GM21423 (cell line): ENCODE measurements at regions not wholly inside any gene's neighbourhood (a gene's known extent, or its start where the extent isn't known, plus 50 kb on each side); places are given as distances from the start of the nearest gene placed in this dataset.
"Not testable (repeated sequence)": the region's sequence is repeated elsewhere in the genome, so short reads cannot be mapped to it uniquely, and the experiment has no call there.

Experiments
- ATAC-seq: cut with Tn5 transposase; IDR thresholded peaks from one replicate; pipeline ENCODE4 v1.9.1; 2021; ENCODE audit warnings: mild to moderate bottlenecking, moderate library complexity; ENCODE audit not compliant: unreplicated experiment

DNA sequence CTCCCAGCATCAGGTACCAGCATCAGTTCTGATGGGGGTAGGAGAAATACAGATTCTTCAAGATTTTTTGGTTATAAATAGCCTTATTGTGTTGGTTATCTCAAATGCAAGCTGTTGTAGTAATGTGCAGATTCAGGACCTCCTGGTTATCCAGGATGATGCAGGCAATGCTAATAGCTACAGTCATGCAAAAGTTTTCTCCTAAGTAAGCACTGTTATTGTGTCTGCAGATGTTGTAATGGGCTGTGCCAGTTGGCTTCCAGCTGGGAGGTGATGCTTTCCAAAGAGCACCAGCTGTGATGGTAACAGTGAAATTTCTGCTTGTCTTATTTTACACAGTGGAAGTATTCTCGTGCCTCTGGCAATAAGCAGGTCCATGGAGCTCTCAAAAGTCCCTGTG lies 719.2 kb upstream of the CTNND2 start:
- ATAC-seq, result no peak

DNA sequence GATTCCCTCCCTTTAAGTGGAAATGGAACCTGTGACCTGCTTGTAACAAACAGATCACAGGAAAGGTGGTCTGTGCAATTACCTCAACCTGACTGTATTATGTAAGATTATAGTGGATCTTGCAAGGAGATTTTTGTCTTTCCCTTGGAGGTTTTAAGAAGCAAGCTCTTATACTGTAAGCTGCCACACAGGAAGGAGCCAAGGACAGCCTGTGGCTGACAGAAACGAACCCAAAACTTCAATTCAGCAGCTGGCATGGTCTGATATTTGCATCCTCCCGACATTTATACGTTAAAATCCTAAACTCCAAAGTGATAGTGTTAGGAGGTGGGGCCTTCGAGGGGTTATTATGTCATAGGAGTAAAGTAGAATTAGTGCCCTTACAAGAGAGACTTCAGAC lies 711.8 kb upstream of the CTNND2 start:
- no peak for ATAC-seq

DNA sequence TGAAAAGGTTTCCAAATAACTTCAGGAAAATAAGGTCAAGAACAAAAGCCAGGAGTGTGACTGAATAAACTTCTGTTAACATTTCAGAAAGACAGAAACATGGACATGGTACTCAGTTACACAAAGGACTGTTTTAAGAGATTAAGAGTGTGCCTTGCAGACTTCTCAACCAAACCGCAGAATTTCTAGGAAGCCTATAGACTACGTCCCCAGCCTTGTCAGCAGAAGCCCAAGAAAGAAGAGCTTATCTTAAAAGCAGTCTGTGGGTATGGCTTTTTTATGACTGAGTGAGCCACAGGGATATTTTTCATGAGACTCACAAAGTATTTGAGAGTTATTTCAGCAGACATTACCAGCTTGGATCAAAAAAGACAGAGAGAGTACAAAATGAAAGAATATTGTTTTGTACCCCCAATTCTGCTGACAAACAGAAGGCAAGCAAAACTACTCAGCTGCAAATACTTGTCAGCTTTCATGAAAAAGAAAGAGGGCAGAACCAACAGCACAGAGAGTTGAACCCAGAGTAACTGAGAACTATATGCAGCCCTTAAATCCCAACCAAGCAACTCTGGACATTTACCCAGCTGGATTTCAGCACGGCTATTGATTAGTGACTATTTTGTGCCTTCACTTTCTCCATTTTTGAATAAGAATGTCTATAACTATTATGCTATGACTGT lies 711.0 kb upstream of the CTNND2 start:
- ATAC-seq, result no peak

- ATAC-seq, result no peak
These were observed 710.4 kb upstream of the CTNND2 start for GRCh38 chr5:12614608-12615007.

DNA sequence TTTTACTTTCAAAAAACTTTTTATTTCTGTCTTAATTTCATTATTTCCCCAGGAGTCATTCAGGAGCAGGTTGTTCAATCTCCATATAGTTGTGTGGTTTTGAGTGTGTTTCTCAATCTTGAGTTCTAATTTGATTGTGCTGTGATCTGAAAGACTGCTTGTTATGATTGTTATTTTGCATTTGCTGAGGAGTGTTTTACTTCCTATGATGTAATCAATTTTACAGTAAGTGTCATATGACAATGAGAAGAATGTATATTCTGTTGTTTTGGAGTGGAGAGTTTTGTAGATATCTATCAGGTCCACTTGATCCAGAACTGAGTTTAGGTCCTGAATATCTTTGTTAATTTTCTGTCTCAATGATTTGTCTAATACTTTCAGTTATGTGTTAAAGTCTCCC lies 706.9 kb upstream of the CTNND2 start:
- no peak for ATAC-seq

- not testable (repeated sequence) for ATAC-seq
These were observed 703.6 kb upstream of the CTNND2 start for GRCh38 chr5:12607817-12608216.

DNA sequence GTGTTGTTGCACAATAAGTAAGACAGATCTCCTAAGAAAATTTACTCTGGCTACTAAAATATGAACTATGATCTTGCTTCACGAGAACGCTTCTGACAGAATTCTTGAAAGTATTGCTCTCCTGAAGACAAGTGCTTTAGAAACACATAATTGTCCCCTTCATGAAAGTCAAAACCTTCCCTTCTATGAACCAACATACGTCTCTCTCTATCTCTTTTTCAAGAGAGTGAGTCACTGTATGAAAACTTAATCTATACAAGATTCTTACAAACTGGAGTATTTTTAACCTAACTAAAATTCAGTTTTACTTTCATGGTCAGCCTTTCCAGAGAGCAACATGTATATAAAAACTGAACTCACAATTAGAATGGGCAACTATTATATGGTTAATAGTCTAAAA lies 688.0 kb upstream of the CTNND2 start:
- no peak for ATAC-seq

- ATAC-seq, result no peak
These were observed 682.2 kb upstream of the CTNND2 start for GRCh38 chr5:12586406-12586805.

DNA sequence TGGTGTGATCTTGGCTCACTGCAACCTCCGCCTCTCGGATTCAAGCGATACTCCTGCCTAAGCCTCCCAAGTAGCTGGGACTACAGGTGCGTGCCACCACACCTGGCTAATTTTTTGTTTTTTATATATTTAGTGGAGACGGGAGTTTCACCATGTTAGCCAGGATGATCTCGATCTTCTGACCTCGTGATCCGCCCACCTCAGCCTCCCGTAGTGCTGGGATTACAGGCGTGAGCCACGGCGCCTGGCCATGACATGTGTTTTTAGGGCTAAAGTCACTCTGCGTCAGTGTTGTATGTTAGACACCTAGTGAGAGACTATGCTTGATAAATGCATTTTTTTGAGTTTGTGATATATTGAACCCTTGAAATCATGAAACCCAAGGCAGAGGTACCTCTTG lies 674.6 kb upstream of the CTNND2 start:
- not testable (repeated sequence) for ATAC-seq

DNA sequence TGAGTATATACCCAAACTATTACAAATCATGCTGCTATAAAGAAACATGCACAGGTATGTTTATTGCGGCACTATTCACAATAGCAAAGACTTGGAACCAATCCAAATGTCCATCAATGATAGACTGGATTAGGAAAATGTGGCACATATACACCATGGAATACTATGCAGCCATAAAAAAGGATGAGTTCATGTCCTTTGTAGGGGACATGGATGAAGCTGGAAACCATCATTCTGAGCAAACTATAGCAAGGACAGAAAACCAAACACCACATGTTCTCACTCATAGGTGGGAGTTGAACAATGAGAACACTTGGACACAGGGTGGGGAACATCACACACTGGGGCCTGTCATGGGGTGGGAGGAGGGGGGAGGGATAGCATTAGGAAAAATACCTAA lies 672.7 kb upstream of the CTNND2 start:
- not testable (repeated sequence) for ATAC-seq

- not testable (repeated sequence) for ATAC-seq
These were observed 670.2 kb upstream of the CTNND2 start for GRCh38 chr5:12574298-12575093.

DNA sequence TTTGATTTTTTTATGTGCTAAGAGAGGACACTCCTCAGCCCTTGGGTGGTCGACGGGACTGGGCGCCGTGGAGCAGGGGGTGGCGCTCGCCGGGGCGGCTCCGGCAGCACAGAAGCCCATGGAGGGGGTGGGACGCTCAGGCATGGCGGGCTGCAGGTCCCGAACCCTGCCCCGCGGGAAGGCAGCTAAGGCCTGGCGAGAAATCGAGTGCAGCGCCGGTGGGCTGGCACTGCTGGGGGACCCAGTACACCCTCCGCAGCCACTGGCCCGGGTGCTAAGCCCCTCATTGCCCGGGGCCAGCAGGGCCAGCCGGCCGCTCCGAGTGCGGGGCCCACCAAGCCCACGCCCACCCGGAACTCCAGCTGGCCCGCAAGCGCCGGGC lies 669.7 kb upstream of the CTNND2 start:
- ATAC-seq, result not testable (repeated sequence)

DNA sequence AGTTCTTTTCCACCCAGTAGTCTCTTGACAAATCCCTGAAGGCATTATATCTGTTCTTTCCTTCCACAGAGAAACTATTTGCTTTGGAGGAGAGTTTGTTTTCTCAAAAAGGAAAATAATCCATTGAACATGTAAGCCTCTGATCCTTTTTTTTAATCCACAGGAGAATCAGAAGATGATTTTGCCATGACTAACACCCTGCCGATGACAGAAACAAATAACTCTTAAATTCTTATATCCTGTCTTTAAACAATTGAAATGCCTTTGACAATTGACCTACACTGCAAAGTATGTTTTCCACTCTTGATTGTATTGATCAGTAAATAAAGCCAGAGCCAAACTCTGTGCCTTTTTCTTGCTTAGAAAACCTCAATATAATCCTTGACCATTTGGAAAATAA lies 666.4 kb upstream of the CTNND2 start:
- no peak for ATAC-seq

GRCh38 chr5:12566441-12566840 lies 662.2 kb upstream of the CTNND2 start:
- no peak for ATAC-seq

DNA sequence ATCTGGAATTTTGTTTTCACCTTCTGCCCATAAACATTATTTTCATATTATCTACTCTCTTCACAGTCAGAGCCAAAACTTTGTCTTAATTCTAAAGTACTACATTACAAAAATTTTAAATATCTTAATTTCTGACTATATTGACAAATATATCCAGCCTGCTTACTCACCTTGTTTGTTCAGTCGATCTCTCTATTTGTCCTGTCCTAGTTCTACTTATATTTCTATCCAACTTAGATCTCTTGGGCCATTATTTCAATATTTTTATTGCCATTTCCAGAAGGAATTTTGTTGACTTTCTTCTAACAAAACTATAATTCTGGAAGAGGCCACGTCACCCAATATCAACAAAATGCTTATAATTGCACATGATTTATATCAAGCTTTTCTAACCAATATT lies 652.8 kb upstream of the CTNND2 start:
- no peak for ATAC-seq

DNA sequence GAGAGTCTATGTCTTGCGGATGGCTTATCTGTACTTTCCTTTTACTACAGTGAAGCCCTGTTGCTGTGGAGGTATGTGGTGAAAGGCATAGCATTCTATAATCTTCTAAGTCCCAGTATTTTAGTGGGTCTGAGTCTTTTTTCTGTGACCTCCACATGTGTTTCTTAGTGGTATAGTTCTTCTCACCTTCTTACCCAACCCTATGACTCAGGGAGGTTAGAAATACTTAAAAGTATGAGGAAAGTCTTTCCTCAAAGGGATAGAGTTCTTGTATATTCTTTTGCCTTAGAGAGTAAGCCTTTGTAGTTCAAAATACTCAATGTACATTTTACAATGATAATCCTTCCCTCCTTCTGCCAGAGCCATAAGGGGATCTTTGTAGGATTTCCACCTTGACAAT lies 621.9 kb upstream of the CTNND2 start:
- no peak for ATAC-seq

DNA sequence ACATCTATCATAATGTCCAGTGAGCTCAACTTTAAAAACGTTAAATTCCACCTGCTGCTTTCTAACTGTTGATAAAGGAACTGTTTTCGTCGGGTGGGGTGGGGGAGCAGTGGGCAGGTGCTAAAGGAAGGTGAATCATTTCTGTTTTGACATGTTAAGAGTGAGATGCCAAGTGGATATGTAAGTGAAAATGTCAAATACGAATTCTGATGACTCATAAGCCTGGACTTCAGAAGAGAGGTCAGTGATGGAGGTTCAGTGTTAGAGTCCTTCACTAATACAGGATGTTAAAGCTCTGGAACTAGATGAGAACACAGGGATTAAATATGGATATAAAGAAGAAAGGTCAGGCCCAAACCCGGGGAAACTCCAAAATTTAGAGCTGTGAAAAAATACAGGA lies 617.9 kb upstream of the CTNND2 start:
- ATAC-seq, result no peak

- ATAC-seq, result not testable (repeated sequence)
These were observed 600.7 kb upstream of the CTNND2 start for GRCh38 chr5:12504983-12505382.

- ATAC-seq, result no peak
These were observed 583.9 kb upstream of the CTNND2 start for GRCh38 chr5:12488161-12488560.

DNA sequence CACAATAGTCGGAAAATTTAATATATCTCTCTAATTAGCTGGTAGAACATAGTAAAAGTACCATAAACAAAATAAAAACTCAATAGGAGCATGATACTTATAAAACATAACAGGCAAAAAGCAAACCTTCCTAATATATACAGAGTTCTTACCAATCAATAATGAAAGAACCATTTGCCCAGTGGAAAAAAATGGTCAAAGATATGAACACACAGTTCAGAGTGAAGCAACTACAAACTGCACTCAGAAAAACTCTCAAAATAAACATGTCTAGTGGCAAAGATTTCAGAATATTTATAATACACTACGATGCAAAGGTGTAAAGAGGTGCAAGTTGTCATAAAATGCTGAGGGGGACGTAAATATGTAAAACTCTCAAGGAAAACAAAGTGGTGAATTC lies 576.2 kb upstream of the CTNND2 start:
- no peak for ATAC-seq

GRCh38 chr5:12477554-12477953 lies 573.3 kb upstream of the CTNND2 start:
- ATAC-seq, result no peak

GRCh38 chr5:12467799-12468198 lies 563.6 kb upstream of the CTNND2 start:
- ATAC-seq, result no peak
